Esophagus squamous epithelium (tissue), 4 donors: ENCODE measurements at regions not wholly inside any gene's neighbourhood (a gene's known extent, or its start where the extent isn't known, plus 50 kb on each side); places are given as distances from the start of the nearest gene placed in this dataset.

ENCODE experiments used
- CTCF ChIP-seq, 6 experiments: fragments of 450-650 bp in 4 of 6; fragments of 200-600 bp in 2 of 6; sonication (generic) in 2 of 6; IDR thresholded peaks; one replicate each; pipeline ENCODE4 v1.5.1; 2016 to 2019; ENCODE audit warnings: antibody characterized with exemption in 6 of 6, mild to moderate bottlenecking in 4 of 6, moderate library complexity in 4 of 6
- POLR2A ChIP-seq, 4 donors: fragments of 450-650 bp; IDR thresholded peaks; one replicate each; pipeline ENCODE4 v1.6.1; 2017; ENCODE audit warnings: antibody characterized with exemption in 4 of 4, mild to moderate bottlenecking in 4 of 4, moderate library complexity in 3 of 4

DNA sequence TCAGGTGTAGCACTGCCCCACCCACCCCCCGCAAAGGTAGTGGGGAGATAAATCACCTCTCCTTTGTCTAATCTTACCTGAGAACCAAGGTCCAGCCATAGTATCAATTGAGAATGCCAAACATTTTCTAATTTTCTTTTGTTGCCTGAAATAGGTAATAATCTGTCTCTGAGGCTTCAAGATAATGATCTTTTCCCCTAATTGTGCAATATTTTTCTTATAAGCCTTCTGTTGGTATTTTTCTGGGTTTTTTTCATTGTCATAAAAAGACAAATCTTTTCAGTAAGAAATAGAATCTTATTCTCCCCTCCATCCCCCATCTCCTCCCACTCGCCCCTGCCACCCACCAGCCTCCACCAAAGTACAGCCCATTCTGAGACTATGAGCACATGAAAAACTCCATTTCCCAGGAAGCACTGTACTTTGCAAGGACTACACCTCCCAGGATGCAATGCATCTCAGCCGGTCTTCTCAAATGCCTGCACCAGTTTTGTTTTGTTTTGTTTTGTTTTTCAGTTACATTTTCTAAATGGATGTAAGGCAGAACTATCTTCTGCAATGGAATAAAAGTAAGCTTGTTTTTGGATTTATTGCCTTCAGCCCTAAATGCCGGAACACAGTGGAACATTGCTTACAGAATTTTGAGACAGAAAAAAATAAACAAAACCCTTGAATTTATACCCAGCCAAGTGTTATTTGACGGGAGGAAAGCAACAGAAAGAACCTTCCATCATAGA lies 268.0 kb downstream of the TFAP2A start:
- TF ChIP-seq CTCF (IDR thresholded peaks at IDR 0.05) (no peak), POLR2A (IDR thresholded peaks at IDR 0.05) (no peak)
